NOMO-1 treated with dmso at 0.1 percent for 144 hours (cell line): ENCODE measurements at regions not wholly inside any gene's neighbourhood (a gene's known extent, or its start where the extent isn't known, plus 50 kb on each side); places are given as distances from the start of the nearest gene placed in this dataset.
A peak's percentile ranks its signal among the peaks of the same experiment; 100 is the strongest.
"Not testable (repeated sequence)": the region's sequence is repeated elsewhere in the genome, so short reads cannot be mapped to it uniquely, and the experiment has no call there.

ENCODE experiments used
- DNase-seq: peaks from one replicate; lab custom pipeline; 2025; ENCODE audit not compliant: unreplicated experiment; lab: John Stamatoyannopoulos, UW

GRCh38 chr9:71514344-71514975 lies 253.9 kb downstream of the CEMIP2 start:
- DNase-seq, result no peak

- DNase-seq, result no peak
Measured at GRCh38 chr9:71509054-71509453, 259.3 kb downstream of the CEMIP2 start.

GRCh38 chr9:71508141-71508540 lies 260.2 kb downstream of the CEMIP2 start:
- not testable (repeated sequence) for DNase-seq

- no peak for DNase-seq
Measured at GRCh38 chr9:71506821-71507220, 261.5 kb downstream of the CEMIP2 start.

GRCh38 chr9:71504636-71505035 lies 263.7 kb downstream of the CEMIP2 start:
- DNase-seq, result no peak

- no peak for DNase-seq
Measured at GRCh38 chr9:71498691-71499090, 269.6 kb downstream of the CEMIP2 start.

GRCh38 chr9:71490810-71491209 lies 277.5 kb downstream of the CEMIP2 start:
- no peak for DNase-seq

GRCh38 chr9:71487061-71487460 lies 281.3 kb downstream of the CEMIP2 start:
- DNase-seq, result no peak

- no peak for DNase-seq
Measured at GRCh38 chr9:71485326-71485725, 283.0 kb downstream of the CEMIP2 start.

- no peak for DNase-seq
Measured at GRCh38 chr9:71483436-71483835, 284.9 kb downstream of the CEMIP2 start.

- DNase-seq, result no peak
Measured at GRCh38 chr9:71479621-71480020, 288.7 kb downstream of the CEMIP2 start.

- no peak for DNase-seq
Measured at GRCh38 chr9:71472400-71472799, 295.9 kb downstream of the CEMIP2 start.

GRCh38 chr9:71465392-71465791 lies 302.9 kb downstream of the CEMIP2 start:
- DNase-seq, result no peak

GRCh38 chr9:71459082-71459481 lies 309.2 kb downstream of the CEMIP2 start:
- no peak for DNase-seq

- DNase-seq, result peak; percentile 0
Measured at GRCh38 chr9:71446473-71447411, 321.6 kb downstream of the CEMIP2 start.

GRCh38 chr9:71446106-71446472 lies 322.2 kb downstream of the CEMIP2 start:
- DNase-seq, result no peak

- DNase-seq, result no peak
Measured at GRCh38 chr9:71442937-71443336, 321.5 kb upstream of the TRPM3 start.

GRCh38 chr9:71441266-71441665 lies 319.8 kb upstream of the TRPM3 start:
- DNase-seq, result no peak

- DNase-seq, result no peak
Measured at GRCh38 chr9:71431931-71432330, 310.5 kb upstream of the TRPM3 start.

GRCh38 chr9:71407341-71407740 lies 285.9 kb upstream of the TRPM3 start:
- not testable (repeated sequence) for DNase-seq

- no peak for DNase-seq
Measured at GRCh38 chr9:71403106-71403505, 281.7 kb upstream of the TRPM3 start.

- DNase-seq, result no peak
Measured at GRCh38 chr9:71393005-71393404, 271.6 kb upstream of the TRPM3 start.
